ENCODE measurements at regions not wholly inside any gene's neighbourhood (a gene's known extent, or its start where the extent isn't known, plus 50 kb on each side); places are given as distances from the start of the nearest gene placed in this dataset.

DNA sequence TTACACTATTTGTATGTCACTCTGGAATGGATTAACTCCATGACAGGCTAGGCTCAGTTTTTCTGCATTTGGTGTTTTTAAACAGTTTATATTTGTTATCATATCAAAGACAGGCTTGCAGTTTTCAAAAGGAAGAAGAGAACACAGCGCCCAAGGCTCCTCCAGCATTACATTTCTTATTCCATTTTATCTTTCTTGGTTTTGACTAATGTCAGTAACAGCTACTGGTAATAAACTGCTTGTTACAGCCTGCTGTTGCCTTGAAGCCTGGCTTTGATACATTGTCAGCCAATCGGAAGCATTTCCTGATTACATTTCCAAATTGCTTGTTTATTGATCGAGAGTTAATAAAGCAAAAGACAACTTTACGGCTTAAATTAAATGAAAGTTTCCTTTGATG lies 166.0 kb upstream of the MDFIC start:
- DNase-seq (ENCODE audit: low spot score): no peak

DNA sequence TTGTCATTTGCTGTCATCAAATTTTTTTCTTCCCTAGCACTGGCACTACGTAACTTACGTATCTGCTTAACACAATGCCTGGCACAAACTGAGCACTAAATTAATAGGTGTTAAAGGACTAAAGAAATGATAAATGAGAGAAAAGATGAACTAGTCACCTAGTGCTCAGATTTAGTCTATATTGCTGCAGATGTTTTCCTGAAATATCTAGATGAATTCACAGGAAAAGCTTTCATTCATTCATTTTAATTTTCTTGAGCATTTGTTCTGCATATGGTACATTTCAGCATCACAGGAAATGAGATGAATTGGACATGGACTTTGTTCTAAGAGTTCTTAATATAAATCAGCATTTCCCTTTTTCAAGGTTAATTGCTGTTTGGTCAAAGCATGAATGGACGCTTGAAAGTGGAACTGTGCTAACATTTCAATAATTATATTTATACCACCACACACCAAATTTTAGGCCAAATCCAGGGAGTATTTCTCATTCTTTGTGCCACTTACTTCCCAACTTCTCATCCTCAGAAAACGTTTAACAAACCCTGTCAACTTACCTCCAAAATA lies 163.2 kb upstream of the MDFIC start:
- no peak for DNase-seq (ENCODE audit: low spot score)

DNA sequence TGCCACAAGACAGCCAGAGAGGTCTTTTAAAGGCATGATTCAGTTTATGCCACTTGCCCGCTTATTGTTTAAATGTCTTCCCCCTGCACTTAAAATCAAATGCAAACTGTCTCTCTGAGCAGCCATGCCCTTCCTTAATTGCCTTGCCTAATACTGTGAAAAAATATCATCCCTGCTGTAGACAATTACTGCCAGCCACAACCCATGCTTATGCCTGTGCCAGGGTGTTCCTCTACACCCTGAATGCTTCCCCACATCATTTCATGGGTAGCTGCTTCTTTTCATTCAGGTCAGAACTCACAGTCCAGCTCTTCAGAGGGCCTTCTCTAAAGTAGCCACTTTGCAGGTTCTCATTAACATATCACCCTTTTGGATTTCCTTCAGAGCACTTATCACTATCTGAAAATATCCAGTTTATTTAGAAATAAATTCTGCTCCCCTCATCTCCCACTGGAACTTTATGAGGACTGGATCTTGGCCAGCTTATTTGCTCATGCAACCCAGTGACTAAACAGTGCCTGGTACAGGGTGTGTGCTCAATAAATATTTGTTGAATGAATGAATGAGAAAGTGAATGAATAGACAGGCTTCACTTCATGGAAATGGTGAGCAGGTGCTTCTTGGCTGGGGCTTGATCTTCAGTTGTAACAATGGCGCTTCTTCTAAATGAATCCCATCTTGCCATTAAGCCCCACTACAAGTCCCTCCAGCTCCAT lies 162.4 kb upstream of the MDFIC start:
- DNase-seq (ENCODE audit: low spot score): no peak

DNA sequence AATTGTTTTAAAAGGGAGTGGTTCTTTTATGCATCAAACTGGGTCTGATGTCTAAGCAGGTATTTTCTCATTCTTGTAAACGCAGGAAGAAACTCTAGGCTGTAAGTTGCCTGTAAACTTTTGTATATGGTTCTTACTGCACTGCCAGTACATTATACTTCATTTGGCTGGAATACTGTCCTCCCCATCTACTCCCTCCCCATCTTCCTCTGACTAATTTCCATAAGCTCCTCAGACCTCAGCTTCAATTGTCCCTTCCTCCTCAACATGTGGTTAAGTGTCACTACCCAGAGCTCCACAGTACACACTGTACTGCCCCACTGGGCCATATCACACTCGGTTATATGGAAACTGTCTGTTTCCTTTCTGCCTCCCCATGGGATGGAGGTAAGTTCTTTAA lies 161.4 kb upstream of the MDFIC start:
- no peak for DNase-seq (ENCODE audit: low spot score)

DNA sequence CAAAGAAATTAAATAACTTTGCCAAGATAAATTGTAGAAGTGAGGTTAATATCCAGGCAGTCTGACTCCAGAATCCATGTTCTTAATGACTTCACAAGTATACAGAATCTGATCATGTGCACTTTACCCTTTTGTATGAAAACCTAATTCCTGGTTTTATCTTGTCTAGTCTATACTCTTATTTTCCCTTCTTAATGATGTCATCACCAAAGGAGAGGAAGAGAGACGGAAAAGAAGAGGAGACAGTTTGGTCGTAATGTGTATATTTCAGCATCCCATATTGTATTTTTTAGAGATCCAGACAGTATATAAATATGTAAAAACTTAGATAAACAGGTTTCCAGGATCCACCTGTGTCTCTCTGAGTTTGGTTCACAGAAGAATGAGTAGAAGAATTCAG lies 159.9 kb upstream of the MDFIC start:
- no peak for DNase-seq (ENCODE audit: low spot score)

DNA sequence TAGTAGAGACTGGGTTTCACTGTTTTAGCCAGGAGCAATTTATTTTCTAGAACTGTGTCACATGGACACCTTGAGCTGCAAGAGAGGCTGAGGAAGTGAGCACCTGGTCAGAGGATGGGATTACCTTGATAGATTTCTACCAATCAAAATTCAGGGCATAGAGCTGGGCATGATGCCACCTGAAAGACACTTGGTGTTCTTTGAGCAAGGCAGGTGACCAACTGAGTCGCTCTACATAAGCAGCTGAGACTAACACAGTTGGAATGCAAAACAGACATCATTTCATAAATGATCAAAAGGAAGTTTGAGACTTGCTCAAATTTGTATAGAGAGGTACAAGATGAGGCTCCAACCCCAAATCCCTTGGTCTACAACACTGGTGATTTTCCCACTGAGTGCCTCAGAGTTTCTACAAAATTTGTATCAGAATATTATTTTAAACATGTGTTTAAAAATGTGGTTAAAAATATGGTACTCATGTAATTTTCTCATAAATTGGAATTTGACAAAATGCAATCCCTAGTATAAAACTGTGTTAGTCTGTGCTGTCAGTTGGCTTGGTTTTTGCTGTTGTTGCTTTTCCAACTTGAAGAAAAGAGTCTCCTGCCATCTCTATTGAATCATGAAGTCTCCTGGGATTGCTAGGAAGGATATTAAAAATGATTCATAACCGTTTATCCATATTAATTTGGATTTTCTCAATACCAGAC lies 156.4 kb upstream of the MDFIC start:
- DNase-seq (ENCODE audit: low spot score): no peak

DNA sequence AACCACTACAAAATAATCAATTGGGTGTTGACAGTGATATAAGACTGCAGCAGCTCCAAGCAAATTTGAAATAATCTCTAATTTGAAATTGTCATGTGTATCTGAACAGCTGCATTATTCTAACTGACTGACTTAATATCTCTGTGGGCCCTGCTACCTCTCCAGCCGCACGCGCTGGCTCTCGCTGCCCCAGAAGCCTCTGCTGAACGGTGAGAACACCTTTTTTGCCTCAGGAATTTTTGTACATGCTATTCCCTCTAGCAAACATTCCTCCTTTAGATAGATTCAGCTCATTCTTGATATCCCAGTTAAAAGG lies 155.9 kb upstream of the MDFIC start:
- no peak for DNase-seq (ENCODE audit: low spot score)

DNA sequence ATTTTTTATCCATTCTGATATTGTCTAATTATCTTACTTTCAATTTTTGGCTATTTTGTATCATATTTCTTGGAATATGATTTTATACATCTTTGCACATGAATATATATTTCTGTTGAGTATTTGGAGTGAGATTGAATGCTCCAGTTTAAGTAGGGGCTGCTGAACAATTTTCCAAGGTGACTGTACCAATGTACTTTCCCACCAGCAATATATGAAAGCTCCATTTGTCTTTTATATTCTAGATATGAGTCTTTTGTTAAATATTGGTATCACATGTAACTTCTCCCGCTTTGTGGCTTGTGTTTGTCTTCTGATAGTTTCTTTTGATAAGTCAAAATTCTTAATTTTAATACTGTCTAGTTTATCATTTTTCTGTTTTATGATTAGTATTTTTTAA lies 144.6 kb upstream of the MDFIC start:
- DNase-seq (ENCODE audit: low spot score): no peak

DNA sequence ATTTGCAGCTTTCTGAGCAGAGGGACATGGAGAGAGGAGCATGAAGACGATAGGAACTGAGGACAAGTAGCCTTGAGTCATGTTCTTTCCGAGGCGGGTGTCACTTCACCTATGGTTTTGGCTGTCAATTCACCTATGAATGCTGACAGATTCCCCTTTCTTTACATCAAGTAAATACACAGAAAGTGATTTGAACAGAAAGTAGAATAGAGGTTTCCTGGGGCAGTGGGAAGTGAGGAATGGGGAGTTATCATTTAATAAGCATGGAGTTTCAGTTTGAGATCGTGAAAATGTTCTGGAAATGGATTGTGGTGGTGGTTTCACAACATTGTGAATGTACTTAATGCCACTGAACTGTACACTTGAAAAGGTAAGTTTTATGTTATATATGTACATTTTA lies 138.4 kb upstream of the MDFIC start:
- DNase-seq (ENCODE audit: low spot score): no peak

DNA sequence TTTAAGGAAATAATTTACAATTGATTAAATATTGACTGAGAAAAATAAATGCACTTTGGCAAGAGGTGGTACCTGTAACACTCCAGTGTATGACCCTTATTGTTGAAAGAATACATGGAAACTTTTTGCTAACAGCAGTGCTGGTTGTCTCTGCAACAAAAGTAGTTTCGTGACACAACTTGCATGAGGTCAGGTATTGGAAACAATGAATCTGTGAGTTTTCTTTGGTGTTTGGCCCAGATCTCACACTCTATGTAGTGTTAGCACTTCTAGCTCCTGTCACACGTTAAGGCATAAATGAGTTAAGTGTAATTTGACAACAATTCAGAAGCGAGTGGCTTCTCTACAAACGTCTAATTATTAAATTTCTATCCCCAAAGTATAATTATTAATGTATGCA lies 137.7 kb upstream of the MDFIC start:
- no peak for DNase-seq (ENCODE audit: low spot score)

DNA sequence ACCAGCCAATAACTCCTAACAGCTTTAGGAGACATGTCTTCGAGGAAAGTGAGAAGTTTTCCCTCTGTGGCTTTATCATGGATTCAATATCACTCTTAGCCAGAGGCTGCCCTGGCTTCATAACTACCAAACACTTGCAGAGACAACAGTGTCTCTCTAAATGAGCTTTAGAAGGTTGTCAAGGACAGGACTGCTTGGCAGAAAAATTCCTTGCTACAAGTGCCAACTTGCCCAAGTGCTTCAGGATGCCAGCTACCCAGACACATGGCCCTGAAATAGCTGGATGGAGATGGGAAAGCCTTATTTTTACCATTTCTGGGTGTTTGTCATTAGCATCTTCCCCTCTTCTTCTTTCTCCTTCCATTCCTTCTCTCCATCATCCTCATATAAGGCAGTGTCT lies 137.1 kb upstream of the MDFIC start:
- DNase-seq (ENCODE audit: low spot score): no peak

DNA sequence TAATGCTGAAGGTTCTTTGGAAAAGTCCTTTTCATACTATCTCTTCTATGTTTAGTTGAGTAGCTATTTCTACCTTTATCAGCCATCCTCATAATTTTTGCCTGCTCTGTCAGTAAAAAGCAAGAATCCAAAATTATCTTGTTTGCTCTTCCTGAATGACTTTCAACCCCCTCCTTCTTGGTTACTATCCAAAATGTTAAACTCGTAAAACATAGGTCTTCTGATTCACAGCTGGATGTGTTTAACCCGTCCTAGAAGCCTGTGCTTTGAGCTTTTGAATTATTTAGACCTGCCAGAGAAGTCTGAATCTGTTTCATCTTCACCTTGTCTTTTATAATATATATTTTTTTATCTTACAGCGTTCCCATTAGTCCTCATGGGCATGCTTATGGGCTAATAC lies 136.4 kb upstream of the MDFIC start:
- DNase-seq (ENCODE audit: low spot score): no peak

DNA sequence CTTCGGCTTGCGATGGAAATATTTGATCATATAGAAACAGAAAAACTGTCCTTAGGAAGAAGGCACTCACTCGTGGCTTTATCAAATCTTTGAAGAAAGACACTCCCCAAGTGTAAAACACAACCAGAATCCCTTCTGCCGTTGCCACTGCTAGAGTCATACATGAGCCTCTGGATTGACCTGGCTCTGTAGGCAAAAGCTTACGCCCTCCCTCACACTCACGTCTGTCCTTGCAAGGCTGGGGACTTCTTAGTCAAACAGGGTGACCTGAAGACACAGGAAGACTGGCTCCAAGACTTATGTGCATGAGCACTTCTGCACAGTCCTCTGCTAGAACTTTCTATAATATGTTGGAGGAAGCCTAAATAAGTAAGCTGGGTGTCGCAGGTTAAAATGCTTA lies 135.4 kb upstream of the MDFIC start:
- no peak for DNase-seq (ENCODE audit: low spot score)

DNA sequence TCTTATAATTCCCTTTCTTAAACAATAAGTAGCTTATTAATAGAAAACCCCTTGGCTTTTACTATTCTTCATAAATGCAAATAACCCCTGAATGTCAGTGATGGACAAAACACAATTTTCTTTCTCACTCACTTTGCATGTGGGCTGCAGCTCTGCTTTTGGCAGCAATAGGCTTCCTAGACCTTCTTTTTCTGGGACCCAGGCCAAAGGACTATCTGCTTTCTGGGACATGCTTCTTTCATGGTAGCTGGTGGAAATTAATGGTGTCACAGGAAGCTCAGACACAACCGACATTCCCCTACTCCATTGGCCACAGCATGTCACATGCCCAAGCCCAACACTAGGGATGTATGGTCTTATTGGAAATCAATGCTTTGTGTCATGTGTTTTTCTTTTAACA lies 134.3 kb upstream of the MDFIC start:
- no peak for DNase-seq (ENCODE audit: low spot score)

DNA sequence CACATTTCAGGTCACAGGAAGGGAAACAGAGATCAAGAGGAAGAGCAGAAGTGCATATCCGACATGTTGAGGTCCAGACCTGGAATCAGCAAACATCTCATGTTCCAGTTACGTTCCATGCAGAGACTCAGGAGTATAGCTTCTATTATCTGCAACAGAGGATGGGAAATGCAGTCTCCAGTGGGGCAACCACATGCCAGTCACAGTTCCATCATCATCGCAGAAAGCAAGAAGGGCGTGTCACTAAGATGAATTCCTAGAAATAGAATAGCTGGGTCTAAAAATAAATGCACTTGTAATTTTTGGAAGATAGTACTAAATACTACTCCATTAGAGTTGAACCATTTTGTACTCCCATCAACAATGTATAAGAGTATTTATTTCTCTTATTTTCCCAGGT lies 133.2 kb upstream of the MDFIC start:
- DNase-seq (ENCODE audit: low spot score): no peak

DNA sequence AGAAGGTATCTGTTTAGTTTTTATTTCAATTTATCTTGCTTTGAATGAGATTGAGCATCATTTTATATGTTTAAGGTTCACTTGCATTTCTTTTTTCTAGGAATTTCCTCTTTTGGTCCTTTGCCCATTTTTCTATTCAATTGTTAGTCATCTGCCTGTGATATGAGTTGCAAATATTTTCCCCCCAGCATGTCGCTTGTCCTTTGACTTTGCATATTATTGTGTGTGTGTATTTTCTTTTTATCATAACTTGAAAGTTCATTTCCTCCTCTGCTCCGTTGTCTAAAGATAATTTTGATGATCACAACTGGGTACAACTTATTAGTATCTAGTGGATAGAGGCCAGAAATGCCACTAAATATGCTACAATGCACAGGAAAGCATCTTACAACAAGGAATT lies 132.7 kb upstream of the MDFIC start:
- no peak for DNase-seq (ENCODE audit: low spot score)

DNA sequence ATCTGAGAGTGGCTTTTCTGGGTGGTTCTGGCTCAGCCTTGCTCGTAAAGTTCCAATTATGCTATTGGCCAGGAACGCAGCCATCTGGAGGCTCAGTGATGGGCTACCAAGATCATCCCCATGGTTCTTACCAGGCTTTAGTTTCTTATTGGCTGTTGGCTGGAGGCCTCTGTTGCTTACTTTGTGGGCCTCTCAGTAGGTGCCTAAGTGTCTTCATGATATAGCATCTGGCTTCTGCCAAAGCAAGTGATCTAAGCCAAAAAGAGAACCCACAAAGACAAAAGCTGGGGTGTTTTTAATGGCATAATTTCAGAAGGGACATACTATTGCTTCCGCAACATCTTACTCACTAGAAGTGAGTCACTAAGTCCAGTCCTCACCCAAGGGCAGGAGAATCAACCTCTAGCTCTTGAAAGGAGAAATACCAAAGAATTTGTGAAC lies 132.0 kb upstream of the MDFIC start:
- no peak for DNase-seq (ENCODE audit: low spot score)

DNA sequence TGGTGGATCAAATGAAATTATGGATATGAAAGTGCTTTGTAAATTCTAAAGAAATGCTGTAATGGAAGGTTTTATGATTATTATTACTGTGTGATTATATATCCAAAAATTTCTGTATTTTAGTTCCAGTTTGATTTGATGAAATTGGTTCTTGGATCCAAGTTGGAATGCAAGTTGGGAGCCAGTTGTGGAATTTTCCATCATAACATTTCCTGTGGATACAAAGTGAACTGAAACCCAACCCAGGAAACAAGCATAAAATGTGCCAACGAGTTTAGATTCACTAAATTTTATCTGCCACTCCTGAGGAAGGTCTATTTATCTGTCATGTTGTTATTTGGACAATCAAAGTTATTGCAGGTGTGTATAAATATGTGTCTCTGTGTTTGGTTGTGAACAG lies 131.4 kb upstream of the MDFIC start:
- no peak for DNase-seq (ENCODE audit: low spot score)

DNA sequence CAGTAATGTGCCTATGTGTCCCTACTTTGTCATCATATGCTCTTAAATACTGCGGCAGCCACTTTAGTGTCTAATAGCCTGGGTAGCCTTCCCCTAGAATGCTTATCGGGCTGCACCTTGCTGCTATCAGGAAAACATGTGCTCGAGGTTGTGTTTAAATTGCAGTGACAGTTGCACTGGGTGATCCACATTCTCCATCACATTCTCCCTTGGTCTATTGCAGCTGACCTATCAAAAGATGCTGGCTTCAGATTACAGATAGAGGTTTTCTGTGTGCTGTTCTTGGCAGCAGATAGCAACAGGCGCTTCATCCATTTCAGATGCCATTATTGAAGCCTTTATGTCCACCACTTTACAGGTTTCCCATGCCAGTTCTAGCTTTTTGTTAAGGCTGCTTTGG lies 130.1 kb upstream of the MDFIC start:
- no peak for DNase-seq (ENCODE audit: low spot score)

DNA sequence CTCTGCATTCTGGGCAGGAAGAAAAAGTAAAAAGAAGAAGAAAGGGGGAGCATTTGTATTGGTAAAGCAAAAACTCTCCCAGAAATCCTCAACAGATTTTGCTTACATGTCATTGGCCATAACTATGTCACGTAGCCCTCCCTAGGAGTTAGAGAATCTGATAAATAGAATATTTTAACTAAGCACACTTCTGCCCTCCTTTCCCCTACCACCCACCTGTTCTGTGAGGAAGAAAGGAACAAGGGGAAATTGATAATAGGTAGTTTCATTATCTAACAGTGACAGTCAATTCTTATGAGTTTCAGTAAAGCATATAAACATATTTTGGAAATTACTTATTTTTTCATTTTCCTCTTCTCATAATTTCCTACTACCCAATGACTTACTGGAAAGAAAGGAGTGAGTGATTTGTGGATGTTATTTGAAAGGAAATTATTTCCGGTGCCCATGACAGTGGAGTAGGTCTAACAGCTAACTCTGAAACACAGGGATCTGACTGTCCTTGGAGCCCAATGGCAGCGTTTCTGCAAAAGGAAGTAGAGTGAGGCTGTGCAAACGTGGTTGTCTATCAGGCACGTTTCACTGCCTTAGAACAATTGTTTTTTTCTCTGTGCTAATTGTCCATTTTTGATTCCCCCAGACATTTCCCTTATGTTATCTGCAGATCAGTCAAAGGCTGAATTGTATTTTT lies 128.6 kb upstream of the MDFIC start:
- DNase-seq (ENCODE audit: low spot score): no peak

DNA sequence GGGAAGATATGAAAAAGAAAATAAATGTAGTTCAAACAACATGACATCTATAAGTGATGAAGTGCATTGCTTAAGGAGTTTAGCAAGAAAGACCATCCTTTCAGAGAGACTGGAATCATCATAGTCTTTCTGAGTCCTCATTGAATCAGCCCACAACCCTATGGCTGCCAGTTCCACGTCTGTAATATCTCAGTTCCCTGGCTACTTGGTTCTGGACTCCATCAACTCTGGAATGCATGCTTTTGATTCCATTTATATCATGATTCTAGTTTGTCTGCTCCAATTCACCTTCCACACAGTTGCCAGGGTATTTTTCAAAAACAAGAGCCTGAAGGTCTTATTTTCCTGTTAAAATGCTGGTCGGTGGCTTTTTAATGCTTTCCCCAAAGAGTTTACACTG lies 126.4 kb upstream of the MDFIC start:
- DNase-seq (ENCODE audit: low spot score): no peak

DNA sequence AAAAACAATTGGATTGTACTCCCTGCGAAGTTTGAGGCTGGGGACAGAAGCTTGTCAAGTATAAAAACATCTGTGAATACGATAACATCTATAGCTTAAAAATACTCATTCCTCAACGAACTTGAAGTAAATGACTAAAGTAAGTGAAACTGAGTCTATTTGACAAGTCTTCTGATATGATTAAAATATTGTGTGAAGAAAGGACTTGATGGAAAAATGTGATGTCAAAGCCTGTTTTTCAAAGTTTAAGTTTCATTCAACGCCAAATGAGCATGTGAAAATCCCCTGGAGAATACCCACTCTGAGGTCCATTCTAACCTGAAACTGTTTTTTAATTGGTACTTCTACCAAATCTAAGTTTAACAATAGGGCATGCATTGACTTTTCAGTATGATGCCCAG lies 122.3 kb upstream of the MDFIC start:
- no peak for DNase-seq (ENCODE audit: low spot score)

DNA sequence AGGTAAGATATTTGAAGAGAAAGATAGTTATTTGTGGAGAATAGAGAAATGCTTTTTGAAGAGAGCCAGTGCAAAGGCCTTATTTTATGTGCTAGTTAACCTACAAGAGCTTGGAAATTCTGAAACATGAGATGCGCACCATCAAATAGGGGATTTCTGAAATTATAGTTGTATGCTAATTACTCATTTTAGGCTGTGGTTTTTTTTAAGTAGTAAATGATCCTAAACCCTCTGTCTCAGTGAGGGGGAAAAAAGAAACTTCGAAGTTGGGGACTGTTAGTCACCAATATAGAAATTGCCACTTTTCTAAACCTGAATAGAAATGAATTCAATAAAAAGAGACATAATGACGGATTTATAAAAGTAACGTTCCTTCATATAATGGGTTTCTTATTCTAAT lies 119.3 kb upstream of the MDFIC start:
- DNase-seq (ENCODE audit: low spot score): no peak
